K562 (cell line): ENCODE measurements at regions not wholly inside any gene's neighbourhood (a gene's known extent, or its start where the extent isn't known, plus 50 kb on each side); places are given as distances from the start of the nearest gene placed in this dataset.

Experiments used
- POLR2A ChIP-seq: fragments of 450-650 bp; conservative IDR thresholded peaks from 2 replicates; pipeline ENCODE4 v1.6.1; 2016
- RNF219 ChIP-seq: fragments of 250-450 bp; sonication (Bioruptor Pico); IDR thresholded peaks from 2 replicates; pipeline ENCODE4 v1.5.0; 2022; ENCODE audit warnings: mild to moderate bottlenecking
- ZNF318 ChIP-seq, 2 experiments: fragments of 450-650 bp; IDR thresholded peaks; 2 replicates each; pipeline ENCODE4 v1.6.1; 2016; ENCODE audit warnings: mild to moderate bottlenecking in 2 of 2, borderline replicate concordance in 1 of 2, low read depth in 1 of 2, moderate library complexity in 1 of 2

DNA sequence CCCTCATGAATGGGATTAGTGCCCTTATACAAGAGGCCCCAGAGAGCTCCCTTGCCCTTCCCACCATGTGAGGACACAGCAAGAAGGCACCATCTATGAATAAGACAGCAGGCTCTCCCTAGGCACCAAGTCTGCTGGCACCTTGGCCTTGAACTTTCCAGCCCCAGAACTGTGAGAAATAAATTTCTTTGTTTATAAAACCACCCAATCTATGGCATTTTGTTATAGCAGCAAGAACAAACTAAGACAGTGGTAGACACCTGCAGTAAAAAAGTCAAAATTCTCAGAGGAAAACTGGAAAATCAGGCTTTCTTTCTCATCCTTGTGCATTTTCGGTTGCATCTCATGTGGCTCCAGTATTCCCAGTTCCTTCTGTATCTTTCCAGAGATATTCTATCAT, 90.3 kb downstream of the LSM3 start:
- TF ChIP-seq POLR2A = no peak
- no peak for TF ChIP-seq ZNF318 (IDR thresholded peaks at IDR 0.05; ENCODE audit: borderline replicate concordance in 1 of 2, low read depth in 1 of 2)
- no peak for TF ChIP-seq RNF219 (CRISPR knock-in tag)
